K562 (cell line): ENCODE measurements at regions not wholly inside any gene's neighbourhood (a gene's known extent, or its start where the extent isn't known, plus 50 kb on each side); places are given as distances from the start of the nearest gene placed in this dataset.

Experiments
- ATAC-seq: fragments of 200-7000 bp; cut with Tn5 transposase; 3 replicates; pipeline ENCODE4 v1.9.1; 2020; ENCODE audit warnings: moderate library complexity
- BruUV-seq: library from RNA; stranded (reverse); fragments of 400-500 nt; replicated peaks from 2 replicates; lab custom pipeline; 2021; lab: Mats Ljungman, UMichigan
- CTCF ChIA-PET: fragments of 300-600 bp; formaldehyde crosslinking; extraction: SDS; loops from one replicate; lab custom pipeline; 2021; ENCODE audit warnings: low intra/inter-chr PET ratio; lab: Yijun Ruan, JAX
- POLR2A ChIA-PET: fragments of 300-600, 350-650 bp; sonication (Branson Sonifier 250); formaldehyde crosslinking; extraction: SDS; loops from one replicate; lab custom pipeline; 2021; ENCODE audit warnings: antibody characterized with exemption, inconsistent platforms; lab: Yijun Ruan, JAX
- DNase-seq, 4 experiments: peaks; one replicate each; pipeline versions ENCODE4 v3.0.0 to v3.0.0-alpha.2; 2011 to 2018; ENCODE audit warnings: low spot score in 3 of 4, mixed read lengths in 3 of 4; ENCODE audit errors: extremely low read depth in 1 of 4
- FAIRE-seq: peaks from 2 replicates; lab custom pipeline; 2011; peaks lifted over from hg19 to GRCh38; lab: Jason Lieb, UNC
- H2AFZ ChIP-seq: 2 replicates; pipeline ENCODE4 v1.6.0; 2011; ENCODE audit warnings: low read depth, low read length, control low read depth, inconsistent platforms
- H3K27ac ChIP-seq: fragments of 200-600 bp; 3 replicates; pipeline ENCODE4 v1.8.0; 2011; ENCODE audit warnings: low read depth, mild to moderate bottlenecking, control low read depth, inconsistent platforms, low read length, moderate library complexity, mixed read lengths; ENCODE audit errors: extremely low read depth
- H3K27me3 ChIP-seq, 2 experiments: fragments of 300-600 bp in 1 of 2; 2 replicates in 1 of 2; 3 replicates in 1 of 2; pipeline versions ENCODE4 v1.6.0 to v1.8.0; 2011; ENCODE audit warnings: inconsistent platforms in 2 of 2, low read length in 2 of 2, mild to moderate bottlenecking in 1 of 2, mixed read lengths in 1 of 2, moderate library complexity in 1 of 2; ENCODE audit not compliant: control insufficient read depth in 2 of 2, insufficient read depth in 2 of 2
- H3K36me3 ChIP-seq: fragments of 300-600 bp; 3 replicates; pipeline ENCODE4 v1.8.0; 2011; ENCODE audit warnings: mild to moderate bottlenecking, low read length, inconsistent platforms; ENCODE audit not compliant: control insufficient read depth, insufficient read depth
- H3K4me1 ChIP-seq, 2 experiments: fragments of 200-600 bp in 1 of 2; replicated peaks in 1 of 2; 2 replicates in 1 of 2; 3 replicates in 1 of 2; pipeline versions ENCODE4 v1.5.1 to v1.8.0; 2011; ENCODE audit warnings: inconsistent platforms in 2 of 2, low read length in 2 of 2, mild to moderate bottlenecking in 1 of 2, mixed read lengths in 1 of 2, moderate library complexity in 1 of 2; ENCODE audit not compliant: control insufficient read depth in 2 of 2, insufficient read depth in 2 of 2
- H3K4me2 ChIP-seq: 2 replicates; pipeline ENCODE4 v1.6.1; 2011; ENCODE audit warnings: low read length, control low read depth, inconsistent platforms, mixed read lengths; ENCODE audit not compliant: insufficient read depth
- H3K4me3 ChIP-seq: fragments of 200-600 bp; sonication (generic), shearing (Covaris generic); 2 replicates; pipeline ENCODE4 v1.5.1; 2016; ENCODE audit warnings: control low read depth, inconsistent platforms
- H3K79me2 ChIP-seq: fragments of 200-600 bp; 3 replicates; pipeline ENCODE4 v1.8.0; 2011; ENCODE audit warnings: low read length, inconsistent platforms; ENCODE audit not compliant: control insufficient read depth, insufficient read depth
- H3K9ac ChIP-seq, 2 experiments: 2 replicates each; pipeline versions ENCODE4 v1.6.0 to v1.6.1; 2011; ENCODE audit warnings: low read depth in 2 of 2, low read length in 2 of 2, control low read depth in 1 of 2, inconsistent platforms in 1 of 2, mild to moderate bottlenecking in 1 of 2, mixed read lengths in 1 of 2; ENCODE audit not compliant: insufficient read depth in 1 of 2
- H3K9me1 ChIP-seq: one replicate; pipeline ENCODE4 v1.6.0; 2011; ENCODE audit warnings: inconsistent platforms, mild to moderate bottlenecking, low read length, moderate library complexity; ENCODE audit not compliant: control insufficient read depth, insufficient read depth
- H3K9me3 ChIP-seq: replicated peaks from 2 replicates; pipeline ENCODE4 v1.5.1; 2011; ENCODE audit warnings: low read depth, low read length, inconsistent platforms; ENCODE audit not compliant: control insufficient read depth, insufficient read depth
- H4K20me1 ChIP-seq: replicated peaks from 2 replicates; pipeline ENCODE4 v1.6.1; 2011; ENCODE audit warnings: low read length, inconsistent platforms, mixed read lengths; ENCODE audit not compliant: control insufficient read depth, insufficient read depth
- ATF6 ChIP-seq: sonication (generic); formaldehyde crosslinking; IDR thresholded peaks from 2 replicates; pipeline ENCODE4 v1.4.0; 2020; ENCODE audit warnings: mild to moderate bottlenecking, missing genetic modification reagents
- CBFA2T3 ChIP-seq: fragments of 450-650 bp; IDR thresholded peaks from 2 replicates; pipeline ENCODE4 v1.6.1; 2017
- CBX1 ChIP-seq: sonication (generic); IDR thresholded peaks from 2 replicates; pipeline ENCODE4 v1.6.1; 2016; ENCODE audit warnings: antibody characterized with exemption, low read depth, mild to moderate bottlenecking
- CHD1 ChIP-seq: fragments of 200-600 bp; sonication (generic); IDR thresholded peaks from one replicate; pipeline ENCODE4 v1.6.1; 2012; ENCODE audit warnings: mild to moderate bottlenecking, moderate library complexity, low read length, inconsistent platforms
- E4F1 ChIP-seq: fragments of 250-450 bp; sonication (Bioruptor Pico); IDR thresholded peaks from 2 replicates; pipeline ENCODE4 v1.5.0; 2021; ENCODE audit warnings: mild to moderate bottlenecking, borderline replicate concordance
- HDGF ChIP-seq: fragments of 450-650 bp; IDR thresholded peaks from 2 replicates; pipeline ENCODE4 v1.6.1; 2016
- NKRF ChIP-seq: fragments of 450-650 bp; IDR thresholded peaks from 2 replicates; pipeline ENCODE4 v1.6.1; 2016; ENCODE audit warnings: borderline replicate concordance
- RHOXF2B ChIP-seq: fragments of 250-450 bp; sonication (Bioruptor Pico); conservative IDR thresholded peaks from 2 replicates; pipeline ENCODE4 v1.5.1; 2021
- SRSF9 ChIP-seq: fragments of 200-400 bp; formaldehyde crosslinking; IDR thresholded peaks from 2 replicates; pipeline ENCODE4 v1.6.1; 2017; ENCODE audit warnings: low read depth, low read length, borderline replicate concordance
- STAT5B ChIP-seq: fragments of 250-450 bp; sonication (Bioruptor Pico); IDR thresholded peaks from 2 replicates; pipeline ENCODE4 v1.8.0; 2021; ENCODE audit warnings: mild to moderate bottlenecking, inconsistent platforms
- ZNF121 ChIP-seq: sonication (generic); formaldehyde crosslinking; conservative IDR thresholded peaks from 2 replicates; pipeline ENCODE4 v1.8.0; 2022; ENCODE audit warnings: missing genetic modification reagents
- WGBS: fragments of 100-300 bp; shearing (Covaris generic); methylation state at CpG from one replicate; pipeline ENCODE4 v1.1.6; 2016; ENCODE audit warnings: low coverage, mixed read lengths; ENCODE audit not compliant: insufficient coverage; ENCODE audit errors: missing lambda C conversion rate; 5-methylcytosine and 5-hydroxymethylcytosine counted together
- in situ Hi-C: fragments of 300-500 bp; cut with MboI; formaldehyde crosslinking; loops from 4 replicates; pipeline ENCODE4 v1.15.0; 2018; ENCODE audit warnings: inconsistent platforms, mixed read lengths
- intact Hi-C: fragments of 100-400 bp; cut with micrococcal nuclease; formaldehyde crosslinking; loops from 2 replicates; pipeline ENCODE4 v1.14.2; 2022
- TF ChIP-seq, protein P1 (sequence below): fragments of 250-450 bp; sonication (Bioruptor Pico); IDR thresholded peaks from 2 replicates; pipeline ENCODE4 v1.4.0; 2020

DNA sequence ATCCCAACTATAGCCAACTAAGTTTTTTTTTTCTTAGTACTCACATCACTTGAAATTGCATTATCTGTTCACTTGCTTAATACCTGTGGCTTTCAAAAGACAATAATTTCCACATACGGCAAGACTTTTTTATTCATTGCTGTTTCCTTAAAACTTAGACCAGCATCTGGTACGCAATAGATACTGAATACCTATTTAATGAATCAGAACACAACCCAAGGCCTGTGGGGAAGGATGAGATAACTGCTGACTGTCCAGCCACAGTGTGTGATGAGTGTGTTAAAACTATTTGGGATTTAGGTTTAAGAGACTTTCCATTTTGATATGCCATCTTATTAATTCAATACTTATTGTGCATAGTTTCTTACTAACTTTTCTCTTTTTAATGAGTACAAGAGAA is 988.7 kb downstream of the NTRK3 start:
- Histone ChIP-seq H3K9me3 (no peaks in the 10 kb centered on the region; the same call in 1 of the 2 replicates), H3K27ac (no peak overlapping the region), H2AFZ (no peak overlapping the region), H3K79me2 (no peaks in the 10 kb centered on the region), H3K36me3 (0 out of 3 replicates have a peak, but pooled peaks cover 2% of the 10 kb centered on the region), H3K4me2 (no peak overlapping the region), H3K4me1 (no peaks in the 10 kb centered on the region), H3K4me3 (no peak overlapping the region), H3K9me1 (no peaks in the 10 kb centered on the region), H3K9ac (no peak overlapping the region), H3K27me3 (no peaks in the 10 kb centered on the region), H4K20me1 (no peaks in the 10 kb centered on the region)
- no peak for DNase-seq
- FAIRE-seq = no peak
- intact Hi-C loops (no loop called here), in situ Hi-C loops (no loop called here)
- ChIA-PET POLR2A (no interaction called here), CTCF (no interaction called here)
- no peak for ATAC-seq
- WGBS = 23% methylated on average over 2 of the region's 2 CpGs
- no TSS peak for BruUV-seq
- no peak for TF ChIP-seq NKRF
- no peak for TF ChIP-seq SRSF9
- TF ChIP-seq E4F1 (CRISPR knock-in tag) = no peak
- TF ChIP-seq, protein P1, sequence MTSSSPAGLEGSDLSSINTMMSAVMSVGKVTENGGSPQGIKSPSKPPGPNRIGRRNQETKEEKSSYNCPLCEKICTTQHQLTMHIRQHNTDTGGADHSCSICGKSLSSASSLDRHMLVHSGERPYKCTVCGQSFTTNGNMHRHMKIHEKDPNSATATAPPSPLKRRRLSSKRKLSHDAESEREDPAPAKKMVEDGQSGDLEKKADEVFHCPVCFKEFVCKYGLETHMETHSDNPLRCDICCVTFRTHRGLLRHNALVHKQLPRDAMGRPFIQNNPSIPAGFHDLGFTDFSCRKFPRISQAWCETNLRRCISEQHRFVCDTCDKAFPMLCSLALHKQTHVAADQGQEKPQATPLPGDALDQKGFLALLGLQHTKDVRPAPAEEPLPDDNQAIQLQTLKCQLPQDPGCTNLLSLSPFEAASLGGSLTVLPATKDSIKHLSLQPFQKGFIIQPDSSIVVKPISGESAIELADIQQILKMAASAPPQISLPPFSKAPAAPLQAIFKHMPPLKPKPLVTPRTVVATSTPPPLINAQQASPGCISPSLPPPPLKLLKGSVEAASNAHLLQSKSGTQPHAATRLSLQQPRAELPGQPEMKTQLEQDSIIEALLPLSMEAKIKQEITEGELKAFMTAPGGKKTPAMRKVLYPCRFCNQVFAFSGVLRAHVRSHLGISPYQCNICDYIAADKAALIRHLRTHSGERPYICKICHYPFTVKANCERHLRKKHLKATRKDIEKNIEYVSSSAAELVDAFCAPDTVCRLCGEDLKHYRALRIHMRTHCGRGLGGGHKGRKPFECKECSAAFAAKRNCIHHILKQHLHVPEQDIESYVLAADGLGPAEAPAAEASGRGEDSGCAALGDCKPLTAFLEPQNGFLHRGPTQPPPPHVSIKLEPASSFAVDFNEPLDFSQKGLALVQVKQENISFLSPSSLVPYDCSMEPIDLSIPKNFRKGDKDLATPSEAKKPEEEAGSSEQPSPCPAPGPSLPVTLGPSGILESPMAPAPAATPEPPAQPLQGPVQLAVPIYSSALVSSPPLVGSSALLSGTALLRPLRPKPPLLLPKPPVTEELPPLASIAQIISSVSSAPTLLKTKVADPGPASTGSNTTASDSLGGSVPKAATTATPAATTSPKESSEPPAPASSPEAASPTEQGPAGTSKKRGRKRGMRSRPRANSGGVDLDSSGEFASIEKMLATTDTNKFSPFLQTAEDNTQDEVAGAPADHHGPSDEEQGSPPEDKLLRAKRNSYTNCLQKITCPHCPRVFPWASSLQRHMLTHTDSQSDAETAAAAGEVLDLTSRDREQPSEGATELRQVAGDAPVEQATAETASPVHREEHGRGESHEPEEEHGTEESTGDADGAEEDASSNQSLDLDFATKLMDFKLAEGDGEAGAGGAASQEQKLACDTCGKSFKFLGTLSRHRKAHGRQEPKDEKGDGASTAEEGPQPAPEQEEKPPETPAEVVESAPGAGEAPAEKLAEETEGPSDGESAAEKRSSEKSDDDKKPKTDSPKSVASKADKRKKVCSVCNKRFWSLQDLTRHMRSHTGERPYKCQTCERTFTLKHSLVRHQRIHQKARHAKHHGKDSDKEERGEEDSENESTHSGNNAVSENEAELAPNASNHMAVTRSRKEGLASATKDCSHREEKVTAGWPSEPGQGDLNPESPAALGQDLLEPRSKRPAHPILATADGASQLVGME (CRISPR knock-in tag) = no peak
- TF ChIP-seq STAT5B = no peak
- TF ChIP-seq ATF6 (CRISPR knock-in tag) = no peak
- no peak for TF ChIP-seq CBFA2T3
- TF ChIP-seq HDGF = no peak
- no peak for TF ChIP-seq ZNF121 (CRISPR knock-in tag)
- no peak for TF ChIP-seq RHOXF2B (CRISPR knock-in tag)
- no peak for TF ChIP-seq CHD1
- no peak for TF ChIP-seq CBX1
